Cardiac muscle cell (in vitro differentiated cells and primary cell): ENCODE measurements at regions not wholly inside any gene's neighbourhood (a gene's known extent, or its start where the extent isn't known, plus 50 kb on each side); places are given as distances from the start of the nearest gene placed in this dataset.

Experiments
- DNase-seq, 2 donors: peaks; one replicate each; pipeline versions ENCODE4 v3.0.0 to v3.0.0-alpha.2; 2010 to 2017; ENCODE audit warnings: low read depth in 1 of 2, low spot score in 1 of 2
- H3K27ac ChIP-seq: fragments of 200-600 bp; sonication (generic); 2 replicates; pipeline ENCODE4 v1.5.1; 2016
- H3K27me3 ChIP-seq: fragments of 200-600 bp; sonication (generic); 2 replicates; pipeline ENCODE4 v1.6.0; 2016; ENCODE audit warnings: control low read depth
- H3K36me3 ChIP-seq: fragments of 200-600 bp; sonication (generic); 2 replicates; pipeline ENCODE4 v1.5.1; 2016; ENCODE audit warnings: control low read depth
- H3K4me1 ChIP-seq: fragments of 200-600 bp; sonication (generic); 2 replicates; pipeline ENCODE4 v1.8.1; 2017; ENCODE audit warnings: low read depth, mild to moderate bottlenecking, mixed run types
- H3K4me3 ChIP-seq: fragments of 200-600 bp; sonication (generic); 2 replicates; pipeline ENCODE4 v1.5.1; 2016; ENCODE audit warnings: mild to moderate bottlenecking
- H3K9me3 ChIP-seq: fragments of 200-600 bp; sonication (generic); 2 replicates; pipeline ENCODE4 v1.5.1; 2017; ENCODE audit warnings: low read depth, mild to moderate bottlenecking, control low read depth
- TF ChIP-seq, protein P1 (sequence below): IDR thresholded peaks from 2 replicates; pipeline ENCODE4 v1.5.1; 2012; ENCODE audit warnings: low read depth, mild to moderate bottlenecking, low read length

DNA sequence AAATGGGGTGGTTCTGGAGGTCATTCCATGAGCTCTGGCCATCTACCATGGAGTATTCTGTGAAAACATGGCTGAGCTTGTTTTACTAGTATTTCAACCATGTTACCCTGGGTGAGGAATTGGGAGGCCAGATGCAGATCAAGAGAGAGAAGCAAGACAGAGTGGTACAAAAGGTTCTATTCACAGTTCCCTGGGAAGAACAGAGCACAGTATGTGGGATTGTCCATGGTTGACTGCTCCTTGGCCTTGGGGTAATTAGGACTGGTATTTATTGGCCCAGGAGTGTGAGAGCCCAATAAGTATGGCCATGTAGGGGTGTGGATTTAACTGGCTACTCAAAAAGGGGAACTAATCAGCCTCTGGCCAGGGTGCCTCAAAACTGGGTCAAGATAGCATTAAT lies 239.7 kb upstream of the GATB start:
- no peak overlapping the region for H3K27ac ChIP-seq

DNA sequence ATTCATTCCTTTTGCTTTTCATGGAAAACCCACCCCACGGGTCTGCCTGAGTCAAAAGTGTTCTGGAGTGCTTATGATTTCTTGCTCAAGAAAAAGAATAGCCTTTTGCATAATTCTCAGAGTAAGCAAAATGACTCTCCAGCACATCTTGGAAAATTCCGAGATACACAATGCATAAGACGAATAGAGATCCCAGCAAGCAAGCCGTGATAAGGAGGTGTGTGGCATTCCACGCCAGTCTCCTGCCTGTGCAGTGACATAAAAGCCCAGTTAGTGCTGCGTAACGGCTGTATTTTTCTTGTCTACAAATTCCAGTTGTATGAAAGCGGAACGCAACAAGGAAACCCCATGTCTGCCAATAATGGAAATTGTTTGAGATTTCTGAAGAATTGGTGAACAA lies 237.9 kb upstream of the GATB start:
- H3K36me3 ChIP-seq, result no peaks in the 10 kb centered on the region
- no peaks in the 10 kb centered on the region for H3K4me1 ChIP-seq
- no peak overlapping the region for H3K4me3 ChIP-seq
- TF ChIP-seq, protein P1, sequence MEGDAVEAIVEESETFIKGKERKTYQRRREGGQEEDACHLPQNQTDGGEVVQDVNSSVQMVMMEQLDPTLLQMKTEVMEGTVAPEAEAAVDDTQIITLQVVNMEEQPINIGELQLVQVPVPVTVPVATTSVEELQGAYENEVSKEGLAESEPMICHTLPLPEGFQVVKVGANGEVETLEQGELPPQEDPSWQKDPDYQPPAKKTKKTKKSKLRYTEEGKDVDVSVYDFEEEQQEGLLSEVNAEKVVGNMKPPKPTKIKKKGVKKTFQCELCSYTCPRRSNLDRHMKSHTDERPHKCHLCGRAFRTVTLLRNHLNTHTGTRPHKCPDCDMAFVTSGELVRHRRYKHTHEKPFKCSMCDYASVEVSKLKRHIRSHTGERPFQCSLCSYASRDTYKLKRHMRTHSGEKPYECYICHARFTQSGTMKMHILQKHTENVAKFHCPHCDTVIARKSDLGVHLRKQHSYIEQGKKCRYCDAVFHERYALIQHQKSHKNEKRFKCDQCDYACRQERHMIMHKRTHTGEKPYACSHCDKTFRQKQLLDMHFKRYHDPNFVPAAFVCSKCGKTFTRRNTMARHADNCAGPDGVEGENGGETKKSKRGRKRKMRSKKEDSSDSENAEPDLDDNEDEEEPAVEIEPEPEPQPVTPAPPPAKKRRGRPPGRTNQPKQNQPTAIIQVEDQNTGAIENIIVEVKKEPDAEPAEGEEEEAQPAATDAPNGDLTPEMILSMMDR, result no peak
- peaks cover 21% of the 10 kb centered on the region for H3K27me3 ChIP-seq
- H3K9me3 ChIP-seq, result no peaks in the 10 kb centered on the region
- DNase-seq, result no peak
- H3K27ac ChIP-seq, result no peak overlapping the region

More for the DNA sequence above, 239.7 kb upstream of the GATB start:
- TF ChIP-seq, protein P1, result no peak
- Histone ChIP-seq H3K27me3 (peaks cover 26% of the 10 kb centered on the region), H3K4me1 (no peaks in the 10 kb centered on the region), H3K4me3 (no peak overlapping the region), H3K36me3 (no peaks in the 10 kb centered on the region), H3K9me3 (no peaks in the 10 kb centered on the region)
- no peak for DNase-seq

DNA sequence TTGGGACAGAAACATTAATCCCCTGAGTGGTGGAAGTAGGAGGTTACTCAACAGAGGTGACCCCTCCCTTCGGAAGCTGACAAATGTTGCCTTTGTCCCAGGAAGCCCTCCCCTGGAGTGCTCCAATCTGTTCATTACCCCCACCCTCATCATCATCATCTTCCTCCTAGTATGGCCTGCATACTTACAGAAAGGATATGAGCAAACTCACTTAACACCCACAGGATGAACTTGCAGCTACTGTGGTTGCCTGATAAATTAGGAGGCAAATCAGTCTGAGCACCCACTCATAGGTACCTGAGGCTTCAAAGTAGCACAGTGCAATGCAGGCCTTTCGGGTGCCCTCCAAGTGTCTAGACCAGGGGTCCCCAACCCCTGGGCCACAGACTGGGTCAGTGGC lies 236.7 kb upstream of the GATB start:
- TF ChIP-seq, protein P1, result no peak
- H3K9me3 ChIP-seq, result no peaks in the 10 kb centered on the region
- no peak overlapping the region for H3K4me3 ChIP-seq
- H3K36me3 ChIP-seq, result no peaks in the 10 kb centered on the region
- H3K4me1 ChIP-seq, result no peaks in the 10 kb centered on the region
- no peak for DNase-seq
- H3K27me3 ChIP-seq, result peaks cover 12% of the 10 kb centered on the region
- H3K27ac ChIP-seq, result no peak overlapping the region

DNA sequence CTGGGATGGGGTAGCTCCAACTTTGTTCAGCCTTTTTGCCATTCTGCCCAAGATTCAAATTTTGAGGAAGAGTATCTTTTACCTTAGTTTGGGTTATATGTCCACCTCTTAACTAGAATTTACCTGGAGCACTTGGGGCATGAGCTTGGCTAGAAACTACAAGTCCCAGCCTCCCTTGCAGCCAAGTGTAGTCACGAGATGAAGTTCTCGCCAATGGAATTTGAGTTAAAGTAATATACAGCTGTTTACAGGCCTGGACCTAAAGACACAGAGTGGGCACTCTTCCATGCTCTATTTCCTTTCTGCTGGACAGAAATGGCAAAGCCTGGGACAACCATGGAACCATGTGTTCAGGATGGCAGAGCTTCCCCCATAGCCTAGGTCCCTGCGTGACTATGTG lies 233.6 kb upstream of the GATB start:
- Histone ChIP-seq H3K4me1 (peaks cover 12% of the 10 kb centered on the region), H3K9me3 (no peaks in the 10 kb centered on the region), H3K27ac (no peak overlapping the region), H3K27me3 (peaks cover 4% of the 10 kb centered on the region), H3K4me3 (no peak overlapping the region), H3K36me3 (no peaks in the 10 kb centered on the region)
- no peak for DNase-seq
- TF ChIP-seq, protein P1, result no peak

DNA sequence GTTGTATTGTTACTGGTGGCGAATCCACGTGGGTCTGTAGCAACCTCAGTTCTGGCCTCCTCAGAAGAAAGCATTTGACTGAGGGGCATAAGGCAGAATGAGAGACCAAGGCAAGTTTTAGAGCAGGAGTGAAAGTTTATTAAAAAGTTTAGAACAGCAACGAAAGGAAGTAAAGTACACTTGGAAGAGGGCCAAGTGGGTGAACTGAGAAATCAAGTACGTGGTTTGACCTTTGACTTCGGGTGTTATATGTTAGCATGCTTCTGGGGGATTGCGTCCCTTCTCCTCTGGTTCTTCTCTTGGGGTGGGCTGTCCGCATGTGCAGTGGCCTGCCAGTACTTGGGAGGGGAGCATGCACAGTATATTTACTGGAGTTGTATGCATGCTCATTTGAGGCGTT lies 232.7 kb upstream of the GATB start:
- Histone ChIP-seq H3K4me3 (no peak overlapping the region), H3K27ac (no peak overlapping the region), H3K9me3 (no peaks in the 10 kb centered on the region), H3K27me3 (no peaks in the 10 kb centered on the region), H3K4me1 (peaks cover 12% of the 10 kb centered on the region), H3K36me3 (no peaks in the 10 kb centered on the region)
- DNase-seq, result no peak
- TF ChIP-seq, protein P1, result no peak
